Fibroblast of pulmonary artery (primary cell): ENCODE measurements at regions not wholly inside any gene's neighbourhood (a gene's known extent, or its start where the extent isn't known, plus 50 kb on each side); places are given as distances from the start of the nearest gene placed in this dataset.

ENCODE experiments used
- DNase-seq: peaks from one replicate; pipeline ENCODE4 v3.0.0-alpha.2; 2010; ENCODE audit warnings: low read depth
- H3K4me3 ChIP-seq: replicated peaks from 2 replicates; pipeline ENCODE4 v1.5.1; 2011; ENCODE audit warnings: low read depth, mild to moderate bottlenecking, control low read depth, low read length, moderate library complexity
- TF ChIP-seq, protein P1 (sequence below): IDR thresholded peaks from 2 replicates; pipeline ENCODE4 v1.5.1; 2011; ENCODE audit warnings: mild to moderate bottlenecking, control low read depth, low read length, inconsistent platforms; ENCODE audit errors: missing control alignments

GRCh38 chr11:8333811-8334401, 70.2 kb upstream of the LMO1 start:
- H3K4me3 ChIP-seq, result no peak overlapping the region
- DNase-seq, result no peak
- TF ChIP-seq, protein P1, sequence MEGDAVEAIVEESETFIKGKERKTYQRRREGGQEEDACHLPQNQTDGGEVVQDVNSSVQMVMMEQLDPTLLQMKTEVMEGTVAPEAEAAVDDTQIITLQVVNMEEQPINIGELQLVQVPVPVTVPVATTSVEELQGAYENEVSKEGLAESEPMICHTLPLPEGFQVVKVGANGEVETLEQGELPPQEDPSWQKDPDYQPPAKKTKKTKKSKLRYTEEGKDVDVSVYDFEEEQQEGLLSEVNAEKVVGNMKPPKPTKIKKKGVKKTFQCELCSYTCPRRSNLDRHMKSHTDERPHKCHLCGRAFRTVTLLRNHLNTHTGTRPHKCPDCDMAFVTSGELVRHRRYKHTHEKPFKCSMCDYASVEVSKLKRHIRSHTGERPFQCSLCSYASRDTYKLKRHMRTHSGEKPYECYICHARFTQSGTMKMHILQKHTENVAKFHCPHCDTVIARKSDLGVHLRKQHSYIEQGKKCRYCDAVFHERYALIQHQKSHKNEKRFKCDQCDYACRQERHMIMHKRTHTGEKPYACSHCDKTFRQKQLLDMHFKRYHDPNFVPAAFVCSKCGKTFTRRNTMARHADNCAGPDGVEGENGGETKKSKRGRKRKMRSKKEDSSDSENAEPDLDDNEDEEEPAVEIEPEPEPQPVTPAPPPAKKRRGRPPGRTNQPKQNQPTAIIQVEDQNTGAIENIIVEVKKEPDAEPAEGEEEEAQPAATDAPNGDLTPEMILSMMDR, result no peak

- TF ChIP-seq, protein P1, result no peak
- H3K4me3 ChIP-seq, result no peak overlapping the region
- DNase-seq, result no peak
Observed at GRCh38 chr11:8333376-8333775, 69.7 kb upstream of the LMO1 start.

- DNase-seq, result no peak
- TF ChIP-seq, protein P1, result no peak
- no peak overlapping the region for H3K4me3 ChIP-seq
Observed at GRCh38 chr11:8332891-8333290, 69.2 kb upstream of the LMO1 start.

GRCh38 chr11:8332196-8332595, 68.5 kb upstream of the LMO1 start:
- no peak for DNase-seq
- H3K4me3 ChIP-seq, result no peak overlapping the region
- TF ChIP-seq, protein P1, result no peak

DNA sequence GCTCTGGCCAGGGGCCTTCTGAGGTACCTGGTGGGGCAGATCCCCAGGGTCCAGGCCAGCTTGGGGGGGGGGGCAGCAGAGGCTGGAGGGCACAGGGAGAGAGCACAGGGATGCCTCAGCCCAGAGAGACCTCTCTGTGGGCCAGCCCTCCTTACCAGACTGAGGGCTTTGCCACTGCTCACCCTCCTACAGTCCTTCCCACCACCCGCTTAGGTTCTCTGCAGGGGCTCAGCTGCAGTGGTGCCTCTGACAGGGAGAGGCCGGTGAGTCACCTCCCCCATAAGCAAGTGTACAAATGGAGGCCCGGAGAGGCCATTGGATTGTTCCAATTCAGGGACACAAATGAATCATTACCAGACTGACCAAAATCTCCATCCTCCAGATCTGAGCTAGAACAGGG, 68.1 kb upstream of the LMO1 start:
- H3K4me3 ChIP-seq, result no peak overlapping the region
- TF ChIP-seq, protein P1, result no peak
- DNase-seq, result no peak

DNA sequence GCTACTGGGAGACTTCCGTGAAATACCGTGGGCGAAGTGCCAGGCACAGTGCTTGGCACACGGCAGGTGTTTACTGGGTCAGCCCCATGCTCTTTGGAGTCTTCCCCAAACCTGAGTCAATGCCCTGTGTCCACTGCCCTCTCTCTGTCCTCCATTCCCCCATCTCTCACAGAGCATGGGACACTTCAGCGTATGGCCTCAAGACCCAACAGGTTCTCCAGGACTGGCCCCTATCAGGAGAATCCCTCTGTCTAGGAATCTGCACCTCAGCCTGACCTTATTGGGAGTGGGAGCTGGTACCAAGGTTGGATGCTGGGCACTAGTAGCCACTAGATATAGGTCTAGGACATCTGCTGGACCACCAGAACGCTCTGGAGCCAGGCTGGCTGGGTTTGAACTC, 67.2 kb upstream of the LMO1 start:
- TF ChIP-seq, protein P1, result no peak
- no peak for DNase-seq
- H3K4me3 ChIP-seq, result no peak overlapping the region

DNA sequence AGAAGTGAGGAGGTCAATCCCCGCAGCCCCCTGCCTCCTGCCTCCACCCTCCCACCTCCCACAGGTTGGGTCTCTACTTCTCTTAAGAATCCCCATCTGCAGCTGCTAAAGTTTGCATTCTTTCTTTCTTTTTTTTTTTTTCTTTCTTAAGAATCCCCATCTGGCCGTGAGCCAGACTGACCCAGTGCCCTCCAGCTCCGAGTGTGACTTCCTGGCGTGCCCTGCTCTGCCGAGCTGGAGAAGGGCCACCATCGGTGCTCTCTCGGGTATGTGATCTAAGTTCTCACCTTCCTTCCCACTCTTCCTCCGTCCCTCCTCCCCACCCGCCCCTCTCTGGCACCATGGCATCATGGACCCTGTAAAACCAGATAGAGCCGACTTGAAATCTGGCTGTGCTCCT, 66.7 kb upstream of the LMO1 start:
- H3K4me3 ChIP-seq, result no peak overlapping the region
- DNase-seq, result no peak
- TF ChIP-seq, protein P1, result no peak
